HepG2 (cell line): ENCODE measurements at regions not wholly inside any gene's neighbourhood (a gene's known extent, or its start where the extent isn't known, plus 50 kb on each side); places are given as distances from the start of the nearest gene placed in this dataset.

Source experiments
- ATAC-seq: fragments of 200-7000 bp; cut with Tn5 transposase; 3 replicates; pipeline ENCODE4 v1.9.1; 2020; ENCODE audit warnings: mild to moderate bottlenecking, moderate library complexity
- BruUV-seq: library from RNA; stranded (reverse); fragments of 400-500 nt; replicated peaks from 2 replicates; lab custom pipeline; 2021; lab: Mats Ljungman, UMichigan
- CTCF ChIA-PET: fragments of 300-600 bp; formaldehyde crosslinking; extraction: SDS; loops from one replicate; lab custom pipeline; 2021; ENCODE audit warnings: low total read pairs, inconsistent platforms, low intra/inter-chr PET ratio; lab: Yijun Ruan, JAX
- POLR2A ChIA-PET: fragments of 350-600 bp; sonication (Branson Sonifier 250); formaldehyde crosslinking; loops from one replicate; lab custom pipeline; 2020; ENCODE audit warnings: antibody characterized with exemption, inconsistent platforms; lab: Yijun Ruan, JAX
- DNase-seq: peaks from one replicate; pipeline ENCODE4 v3.0.0-alpha.2; 2015; ENCODE audit warnings: low spot score
- FAIRE-seq: peaks from 3 replicates; lab custom pipeline; 2011; peaks lifted over from hg19 to GRCh38; lab: Jason Lieb, UNC
- H2AFZ ChIP-seq: one replicate; pipeline ENCODE4 v1.6.1; 2011; ENCODE audit warnings: low read length, inconsistent platforms
- H3K27ac ChIP-seq: fragments of 300-600 bp; 3 replicates; pipeline ENCODE4 v1.8.0; 2011; ENCODE audit warnings: mixed run types, mild to moderate bottlenecking, mixed read lengths, low read length, inconsistent platforms; ENCODE audit not compliant: insufficient read depth; ENCODE audit errors: extremely low read length
- H3K27me3 ChIP-seq, 2 experiments: fragments of 200-600 bp in 1 of 2; 2 replicates in 1 of 2; 3 replicates in 1 of 2; pipeline versions ENCODE4 v1.6.0 to v1.8.0; 2011; ENCODE audit warnings: low read length in 2 of 2, mild to moderate bottlenecking in 2 of 2, moderate library complexity in 2 of 2, inconsistent platforms in 1 of 2; ENCODE audit not compliant: insufficient read depth in 2 of 2, control insufficient read depth in 1 of 2
- H3K36me3 ChIP-seq, 2 experiments: fragments of 200-600 bp in 1 of 2; replicated peaks in 1 of 2; 2 replicates in 1 of 2; 3 replicates in 1 of 2; pipeline versions ENCODE4 v1.5.1 to v1.8.0; 2011; ENCODE audit warnings: low read length in 2 of 2, inconsistent platforms in 1 of 2; ENCODE audit not compliant: insufficient read depth in 2 of 2, control insufficient read depth in 1 of 2
- H3K4me1 ChIP-seq: 2 replicates; pipeline ENCODE4 v1.5.1; 2012; ENCODE audit warnings: low read length, inconsistent platforms; ENCODE audit not compliant: insufficient read depth
- H3K4me2 ChIP-seq: 2 replicates; pipeline ENCODE4 v1.6.0; 2011; ENCODE audit warnings: low read depth, low read length, inconsistent platforms
- H3K4me3 ChIP-seq, 3 experiments: fragments of 200-600 bp in 1 of 3; sonication (generic), shearing (Covaris generic) in 1 of 3; replicated peaks in 1 of 3; 2 replicates each; pipeline ENCODE4 v1.5.1; 2011 to 2016; ENCODE audit warnings: low read length in 3 of 3, inconsistent platforms in 2 of 3, low read depth in 2 of 3, mild to moderate bottlenecking in 2 of 3, control low read depth in 1 of 3, mixed read lengths in 1 of 3; ENCODE audit not compliant: insufficient read depth in 1 of 3
- H3K79me2 ChIP-seq: one replicate; pipeline ENCODE4 v1.6.1; 2011; ENCODE audit warnings: low read length, inconsistent platforms; ENCODE audit not compliant: insufficient read depth
- H3K9ac ChIP-seq: 2 replicates; pipeline ENCODE4 v1.6.0; 2011; ENCODE audit warnings: mild to moderate bottlenecking, low read depth, low read length, inconsistent platforms; ENCODE audit not compliant: insufficient read depth
- H3K9me3 ChIP-seq: 2 replicates; pipeline ENCODE4 v1.5.1; 2012; ENCODE audit warnings: mild to moderate bottlenecking, low read length
- H4K20me1 ChIP-seq: 2 replicates; pipeline ENCODE4 v1.6.0; 2011; ENCODE audit warnings: inconsistent platforms, mild to moderate bottlenecking, low read length, moderate library complexity; ENCODE audit not compliant: insufficient read depth
- ATM ChIP-seq: fragments of 450-650 bp; IDR thresholded peaks from 2 replicates; pipeline ENCODE4 v1.7.1; 2017; ENCODE audit warnings: mild to moderate bottlenecking, borderline replicate concordance
- EEA1 ChIP-seq: sonication (generic); formaldehyde crosslinking; IDR thresholded peaks from 2 replicates; pipeline ENCODE4 v1.5.1; 2020; ENCODE audit warnings: mild to moderate bottlenecking, missing genetic modification reagents, borderline replicate concordance
- GTF3A ChIP-seq: sonication (generic); formaldehyde crosslinking; conservative IDR thresholded peaks from 2 replicates; pipeline ENCODE4 v1.4.0; 2020; ENCODE audit warnings: mild to moderate bottlenecking, missing genetic modification reagents
- MAZ ChIP-seq, 2 experiments: sonication (generic) in 1 of 2; formaldehyde crosslinking in 1 of 2; IDR thresholded peaks; 2 replicates each; pipeline versions ENCODE4 v1.5.0 to v1.6.1; 2012 to 2020; ENCODE audit warnings: low read depth in 2 of 2, mild to moderate bottlenecking in 2 of 2, borderline replicate concordance in 1 of 2, improper control_type of control experiment in 1 of 2, low read length in 1 of 2, missing genetic modification reagents in 1 of 2, moderate library complexity in 1 of 2
- MLLT10 ChIP-seq: sonication (generic); formaldehyde crosslinking; IDR thresholded peaks from 2 replicates; pipeline ENCODE4 v1.4.0; 2020; ENCODE audit warnings: missing genetic modification reagents
- NFATC3 ChIP-seq: sonication (generic); formaldehyde crosslinking; IDR thresholded peaks from 2 replicates; pipeline ENCODE4 v1.5.1; 2020; ENCODE audit warnings: mild to moderate bottlenecking, missing genetic modification reagents
- RBAK ChIP-seq: sonication (generic); formaldehyde crosslinking; IDR thresholded peaks from 2 replicates; pipeline ENCODE4 v1.5.1; 2020; ENCODE audit warnings: mild to moderate bottlenecking, missing genetic modification reagents
- RFX5 ChIP-seq: IDR thresholded peaks from 2 replicates; pipeline ENCODE4 v1.6.1; 2011; ENCODE audit warnings: low read depth, low read length, improper control_type of control experiment
- ZBTB42 ChIP-seq: sonication (generic); formaldehyde crosslinking; IDR thresholded peaks from 2 replicates; pipeline ENCODE4 v1.5.0; 2020; ENCODE audit warnings: mild to moderate bottlenecking, missing genetic modification reagents
- ZBTB7A ChIP-seq: sonication (generic); formaldehyde crosslinking; IDR thresholded peaks from 2 replicates; pipeline ENCODE4 v1.8.0; 2022; ENCODE audit warnings: mild to moderate bottlenecking, missing genetic modification reagents
- ZNF101 ChIP-seq: sonication (generic); formaldehyde crosslinking; IDR thresholded peaks from 2 replicates; pipeline ENCODE4 v1.4.0; 2020; ENCODE audit warnings: mild to moderate bottlenecking, low read depth, missing genetic modification reagents, borderline replicate concordance
- ZNF367 ChIP-seq: sonication (generic); formaldehyde crosslinking; IDR thresholded peaks from 2 replicates; pipeline ENCODE4 v1.4.0; 2020; ENCODE audit warnings: missing genetic modification reagents, borderline replicate concordance
- WGBS: methylation state at CpG from one replicate; pipeline ENCODE4 v1.1.6; 2017; ENCODE audit warnings: low lambda C conversion rate; 5-methylcytosine and 5-hydroxymethylcytosine counted together
- in situ Hi-C: cut with HindIII; loops from 2 replicates; pipeline ENCODE4 v1.10.0; 2017; ENCODE audit warnings: low pct_unique_long_range_greater_than_20kb; ENCODE audit not compliant: extremely low pct_ligation_motif_present
- intact Hi-C: fragments of 100-400 bp; cut with micrococcal nuclease; formaldehyde crosslinking; loops from one replicate; pipeline ENCODE4 v1.10.0; 2022; ENCODE audit not compliant: unreplicated experiment
- TF ChIP-seq, protein P1 (sequence below), 2 experiments: IDR thresholded peaks; 2 replicates each; pipeline ENCODE4 v1.6.1; 2011 to 2012; ENCODE audit warnings: low read length in 2 of 2, borderline replicate concordance in 1 of 2, low read depth in 1 of 2, mild to moderate bottlenecking in 1 of 2, moderate library complexity in 1 of 2
- TF ChIP-seq, protein P2 (sequence below): sonication (generic); formaldehyde crosslinking; IDR thresholded peaks from 2 replicates; pipeline ENCODE4 v1.4.0; 2020; ENCODE audit warnings: missing genetic modification reagents

- Histone ChIP-seq H2AFZ (no peak overlapping the region), H3K4me1 (no peaks in the 10 kb centered on the region), H3K27ac (no peak overlapping the region), H3K4me2 (no peak overlapping the region), H4K20me1 (no peaks in the 10 kb centered on the region), H3K9ac (no peak overlapping the region), H3K4me3 (no peak overlapping the region), H3K9me3 (no peaks in the 10 kb centered on the region), H3K27me3 (no peaks in the 10 kb centered on the region), H3K36me3 (no peaks in the 10 kb centered on the region), H3K79me2 (no peaks in the 10 kb centered on the region)
- ChIA-PET CTCF (no interaction called here), POLR2A (no interaction called here)
- in situ Hi-C loops, result no loop called here
- DNase-seq, result no peak
- ATAC-seq, result no peak
- BruUV-seq, result no TSS peak
- 11% methylated on average over 3 of the region's 3 CpGs for WGBS
- intact Hi-C loops, result no loop called here
- FAIRE-seq, result no peak
- TF ChIP-seq, protein P1, sequence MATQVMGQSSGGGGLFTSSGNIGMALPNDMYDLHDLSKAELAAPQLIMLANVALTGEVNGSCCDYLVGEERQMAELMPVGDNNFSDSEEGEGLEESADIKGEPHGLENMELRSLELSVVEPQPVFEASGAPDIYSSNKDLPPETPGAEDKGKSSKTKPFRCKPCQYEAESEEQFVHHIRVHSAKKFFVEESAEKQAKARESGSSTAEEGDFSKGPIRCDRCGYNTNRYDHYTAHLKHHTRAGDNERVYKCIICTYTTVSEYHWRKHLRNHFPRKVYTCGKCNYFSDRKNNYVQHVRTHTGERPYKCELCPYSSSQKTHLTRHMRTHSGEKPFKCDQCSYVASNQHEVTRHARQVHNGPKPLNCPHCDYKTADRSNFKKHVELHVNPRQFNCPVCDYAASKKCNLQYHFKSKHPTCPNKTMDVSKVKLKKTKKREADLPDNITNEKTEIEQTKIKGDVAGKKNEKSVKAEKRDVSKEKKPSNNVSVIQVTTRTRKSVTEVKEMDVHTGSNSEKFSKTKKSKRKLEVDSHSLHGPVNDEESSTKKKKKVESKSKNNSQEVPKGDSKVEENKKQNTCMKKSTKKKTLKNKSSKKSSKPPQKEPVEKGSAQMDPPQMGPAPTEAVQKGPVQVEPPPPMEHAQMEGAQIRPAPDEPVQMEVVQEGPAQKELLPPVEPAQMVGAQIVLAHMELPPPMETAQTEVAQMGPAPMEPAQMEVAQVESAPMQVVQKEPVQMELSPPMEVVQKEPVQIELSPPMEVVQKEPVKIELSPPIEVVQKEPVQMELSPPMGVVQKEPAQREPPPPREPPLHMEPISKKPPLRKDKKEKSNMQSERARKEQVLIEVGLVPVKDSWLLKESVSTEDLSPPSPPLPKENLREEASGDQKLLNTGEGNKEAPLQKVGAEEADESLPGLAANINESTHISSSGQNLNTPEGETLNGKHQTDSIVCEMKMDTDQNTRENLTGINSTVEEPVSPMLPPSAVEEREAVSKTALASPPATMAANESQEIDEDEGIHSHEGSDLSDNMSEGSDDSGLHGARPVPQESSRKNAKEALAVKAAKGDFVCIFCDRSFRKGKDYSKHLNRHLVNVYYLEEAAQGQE (IDR thresholded peaks at IDR 0.05; ENCODE audit: borderline replicate concordance in 1 of 2, low read depth in 1 of 2, low read length in 2 of 2), result no peak
- no peak for TF ChIP-seq EEA1 (CRISPR knock-in tag)
- no peak for TF ChIP-seq MLLT10 (CRISPR knock-in tag)
- TF ChIP-seq RFX5, result no peak
- no peak for TF ChIP-seq RBAK (CRISPR knock-in tag)
- no peak for TF ChIP-seq ZNF367 (CRISPR knock-in tag)
- TF ChIP-seq ZNF101 (CRISPR knock-in tag), result no peak
- TF ChIP-seq, protein P2, sequence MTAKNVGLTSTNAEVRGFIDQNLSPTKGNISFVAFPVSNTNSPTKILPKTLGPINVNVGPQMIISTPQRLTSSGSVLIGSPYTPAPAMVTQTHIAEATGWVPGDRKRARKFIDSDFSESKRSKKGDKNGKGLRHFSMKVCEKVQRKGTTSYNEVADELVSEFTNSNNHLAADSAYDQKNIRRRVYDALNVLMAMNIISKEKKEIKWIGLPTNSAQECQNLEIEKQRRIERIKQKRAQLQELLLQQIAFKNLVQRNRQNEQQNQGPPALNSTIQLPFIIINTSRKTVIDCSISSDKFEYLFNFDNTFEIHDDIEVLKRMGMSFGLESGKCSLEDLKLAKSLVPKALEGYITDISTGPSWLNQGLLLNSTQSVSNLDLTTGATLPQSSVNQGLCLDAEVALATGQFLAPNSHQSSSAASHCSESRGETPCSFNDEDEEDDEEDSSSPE (CRISPR knock-in tag), result no peak
- TF ChIP-seq ATM, result no peak
- TF ChIP-seq NFATC3, result no peak
- no peak for TF ChIP-seq GTF3A (CRISPR knock-in tag)
- TF ChIP-seq ZBTB42 (CRISPR knock-in tag), result no peak
- no peak for TF ChIP-seq ZBTB7A (CRISPR knock-in tag)
- no peak for TF ChIP-seq MAZ (IDR thresholded peaks at IDR 0.05; ENCODE audit: borderline replicate concordance, low read depth, low read length)
- no peak for TF ChIP-seq MAZ (CRISPR knock-in tag; IDR thresholded peaks at IDR 0.05; ENCODE audit: low read depth)
Observed at GRCh38 chr2:189391201-189391600, 50.1 kb upstream of the WDR75 start.
